ENCODE measurements at regions not wholly inside any gene's neighbourhood (a gene's known extent, or its start where the extent isn't known, plus 50 kb on each side); places are given as distances from the start of the nearest gene placed in this dataset.

DNA sequence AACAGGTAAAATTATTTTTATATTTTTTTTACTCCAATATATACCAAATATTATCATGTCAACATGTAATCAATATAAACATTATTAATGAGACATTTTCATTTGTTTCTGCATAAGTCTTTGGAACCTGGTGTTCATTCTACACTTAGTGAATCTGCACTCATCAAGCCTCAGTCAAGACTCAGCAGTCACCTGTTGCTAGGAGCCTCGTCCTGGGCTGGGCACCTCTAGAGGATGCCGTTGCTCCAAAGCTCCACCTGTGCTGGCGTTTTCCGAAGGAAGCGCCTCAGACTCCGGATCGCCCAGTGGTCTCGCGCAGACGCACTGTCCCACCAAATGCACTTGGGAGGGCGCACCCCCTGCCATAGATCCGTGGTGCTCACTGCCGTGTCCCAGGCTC, 604.7 kb upstream of the MKI67 start:
- no peak for DNase-seq (ENCODE audit: low read depth)
- H3K4me3 ChIP-seq (ENCODE audit: low read length) = no peak overlapping the region
- TF ChIP-seq, protein P1, sequence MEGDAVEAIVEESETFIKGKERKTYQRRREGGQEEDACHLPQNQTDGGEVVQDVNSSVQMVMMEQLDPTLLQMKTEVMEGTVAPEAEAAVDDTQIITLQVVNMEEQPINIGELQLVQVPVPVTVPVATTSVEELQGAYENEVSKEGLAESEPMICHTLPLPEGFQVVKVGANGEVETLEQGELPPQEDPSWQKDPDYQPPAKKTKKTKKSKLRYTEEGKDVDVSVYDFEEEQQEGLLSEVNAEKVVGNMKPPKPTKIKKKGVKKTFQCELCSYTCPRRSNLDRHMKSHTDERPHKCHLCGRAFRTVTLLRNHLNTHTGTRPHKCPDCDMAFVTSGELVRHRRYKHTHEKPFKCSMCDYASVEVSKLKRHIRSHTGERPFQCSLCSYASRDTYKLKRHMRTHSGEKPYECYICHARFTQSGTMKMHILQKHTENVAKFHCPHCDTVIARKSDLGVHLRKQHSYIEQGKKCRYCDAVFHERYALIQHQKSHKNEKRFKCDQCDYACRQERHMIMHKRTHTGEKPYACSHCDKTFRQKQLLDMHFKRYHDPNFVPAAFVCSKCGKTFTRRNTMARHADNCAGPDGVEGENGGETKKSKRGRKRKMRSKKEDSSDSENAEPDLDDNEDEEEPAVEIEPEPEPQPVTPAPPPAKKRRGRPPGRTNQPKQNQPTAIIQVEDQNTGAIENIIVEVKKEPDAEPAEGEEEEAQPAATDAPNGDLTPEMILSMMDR (IDR thresholded peaks at IDR 0.05; ENCODE audit: insufficient read depth, low read depth, low read length, missing control alignments) = no peak

DNA sequence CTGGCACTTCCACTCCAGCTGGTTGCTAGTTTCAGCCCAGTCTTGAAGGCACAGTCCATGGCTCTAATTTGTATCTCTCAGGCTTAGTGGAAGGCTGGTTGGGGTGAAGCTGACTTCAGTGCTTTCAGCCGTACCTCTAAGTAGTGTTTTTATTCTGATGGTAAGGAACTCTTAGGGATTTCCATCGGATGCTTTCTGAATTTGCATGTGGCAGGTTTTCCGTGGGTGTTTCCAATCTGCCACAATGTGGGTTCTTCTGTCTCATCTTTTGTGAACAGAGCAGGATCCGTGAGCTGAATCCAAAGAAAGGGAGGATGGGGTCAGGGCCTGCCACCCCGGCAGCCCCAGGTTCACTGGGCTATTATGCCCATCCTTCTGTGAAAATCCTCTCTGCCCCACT, 607.9 kb upstream of the MKI67 start:
- no peak for DNase-seq (ENCODE audit: low read depth)
- TF ChIP-seq, protein P1 (IDR thresholded peaks at IDR 0.05; ENCODE audit: insufficient read depth, low read depth, low read length, missing control alignments) = no peak
- no peak overlapping the region for H3K4me3 ChIP-seq (ENCODE audit: low read length)

DNA sequence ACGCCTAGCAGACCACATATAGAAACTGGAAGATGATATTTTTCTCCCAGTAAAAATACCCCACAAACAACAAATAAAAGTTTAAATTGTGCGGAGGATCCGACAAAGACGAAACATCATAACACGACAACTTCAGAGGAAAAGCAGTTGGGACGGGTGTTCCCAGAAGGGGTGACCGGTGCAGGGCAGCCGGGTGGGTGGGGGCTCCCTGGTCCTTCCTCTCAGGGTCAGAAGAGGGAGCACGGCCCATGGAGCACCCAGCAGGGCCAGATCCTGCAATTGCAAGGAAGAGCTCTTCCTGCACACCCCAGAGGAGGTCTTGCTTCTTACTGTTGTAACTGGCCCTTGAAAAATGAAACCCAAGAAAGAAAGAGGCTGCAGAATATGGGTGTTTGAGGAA, 608.5 kb upstream of the MKI67 start:
- no peak overlapping the region for H3K4me3 ChIP-seq (ENCODE audit: low read length)
- TF ChIP-seq, protein P1 (IDR thresholded peaks at IDR 0.05; ENCODE audit: insufficient read depth, low read depth, low read length, missing control alignments) = no peak
- DNase-seq (ENCODE audit: low read depth) = no peak

DNA sequence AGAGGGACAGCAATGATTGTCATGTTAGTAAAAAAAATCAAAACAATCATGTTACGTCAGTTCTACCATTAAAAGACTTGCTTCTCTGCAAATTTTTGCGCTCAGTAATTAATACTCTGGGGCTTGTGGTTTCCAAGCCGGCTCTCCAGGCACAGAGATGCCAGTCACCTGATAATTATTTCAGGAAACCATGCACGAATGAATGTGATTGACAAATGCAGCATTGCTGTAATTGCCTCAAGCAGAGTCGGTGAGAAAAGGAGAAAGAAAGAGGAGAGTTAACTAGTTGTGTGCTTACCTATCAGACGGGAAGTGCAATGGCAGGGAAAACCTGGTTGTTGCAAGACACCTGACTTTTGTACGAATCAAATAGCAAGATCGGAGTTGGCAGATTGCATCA, 609.8 kb upstream of the MKI67 start:
- no peak for DNase-seq (ENCODE audit: low read depth)
- no peak overlapping the region for H3K4me3 ChIP-seq (ENCODE audit: low read length)
- TF ChIP-seq, protein P1 (IDR thresholded peaks at IDR 0.05; ENCODE audit: insufficient read depth, low read depth, low read length, missing control alignments) = no peak

DNA sequence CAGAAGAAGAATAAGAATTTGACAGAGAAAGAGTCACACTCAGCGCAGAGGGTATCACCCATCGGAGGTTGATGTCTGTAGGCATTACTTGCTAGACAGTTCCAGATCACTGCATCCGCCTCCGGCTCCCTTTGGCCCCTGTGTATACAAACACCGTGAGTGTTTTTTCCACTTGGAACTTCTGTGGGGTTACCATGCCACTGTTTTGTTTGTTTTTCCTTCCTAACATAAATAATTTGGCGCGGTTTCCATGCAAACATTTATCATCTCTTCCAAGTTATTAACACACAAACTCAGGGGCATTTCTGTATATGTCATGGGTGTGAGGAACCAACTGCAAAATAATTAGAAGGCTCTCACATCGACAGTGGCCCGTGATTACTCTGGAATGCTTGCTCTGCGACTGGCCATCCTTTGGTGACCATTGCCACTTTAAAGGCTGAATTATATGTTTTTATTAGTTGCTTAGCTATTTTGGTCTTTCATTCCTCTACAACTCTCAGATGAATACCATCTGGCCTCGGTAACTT, 612.2 kb upstream of the MKI67 start:
- no peak for DNase-seq (ENCODE audit: low read depth)
- TF ChIP-seq, protein P1 (IDR thresholded peaks at IDR 0.05; ENCODE audit: insufficient read depth, low read depth, low read length, missing control alignments) = no peak
- H3K4me3 ChIP-seq (ENCODE audit: low read length) = no peak overlapping the region

DNA sequence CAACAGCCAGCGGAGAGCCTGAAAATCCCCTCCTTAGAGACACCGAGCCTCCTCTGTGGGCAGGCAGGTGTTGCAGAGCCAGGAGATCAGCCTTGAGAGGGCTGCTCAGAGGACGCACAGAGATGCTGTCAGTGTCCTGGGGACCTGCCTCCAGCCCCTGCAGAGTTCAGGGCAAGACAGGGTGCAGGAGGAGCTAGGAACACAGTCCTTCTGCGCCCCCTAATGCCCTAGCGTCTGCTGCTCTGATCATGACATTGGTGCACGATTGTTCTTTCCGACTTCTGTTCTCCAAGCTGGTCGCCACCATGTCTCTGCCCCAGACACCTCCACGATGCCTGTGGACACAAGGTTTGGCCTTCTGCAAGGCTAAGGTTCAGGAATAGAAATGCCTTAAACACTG, 613.7 kb upstream of the MKI67 start:
- no peak overlapping the region for H3K4me3 ChIP-seq (ENCODE audit: low read length)
- TF ChIP-seq, protein P1 (IDR thresholded peaks at IDR 0.05; ENCODE audit: insufficient read depth, low read depth, low read length, missing control alignments) = no peak
- DNase-seq (ENCODE audit: low read depth) = no peak

DNA sequence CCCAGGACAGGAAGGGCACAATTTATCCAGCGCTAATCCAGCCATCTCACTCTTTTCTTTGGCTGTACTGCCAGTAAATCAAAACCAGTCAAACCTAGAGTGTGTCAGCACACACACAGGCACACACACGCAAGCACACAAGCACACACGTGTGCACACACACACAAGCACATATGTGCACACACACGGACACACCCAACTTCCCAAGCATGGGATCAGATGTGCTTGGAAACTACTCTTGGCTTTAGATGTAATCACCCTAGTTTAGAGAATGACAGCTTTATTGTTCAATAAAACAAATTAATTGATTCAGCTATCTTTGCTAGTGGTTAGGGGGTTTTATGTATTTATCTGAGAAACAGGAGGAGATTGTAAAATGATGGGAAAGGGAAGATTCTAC, 615.0 kb upstream of the MKI67 start:
- no peak for DNase-seq (ENCODE audit: low read depth)
- no peak overlapping the region for H3K4me3 ChIP-seq (ENCODE audit: low read length)
- TF ChIP-seq, protein P1 (IDR thresholded peaks at IDR 0.05; ENCODE audit: insufficient read depth, low read depth, low read length, missing control alignments) = no peak

Data from epithelial cell of esophagus (primary cell).